ENCODE measurements at regions not wholly inside any gene's neighbourhood (a gene's known extent, or its start where the extent isn't known, plus 50 kb on each side); places are given as distances from the start of the nearest gene placed in this dataset.

GRCh38 chr17:79251824-79252223 is 177.2 kb downstream of the ENGASE start:
- ATAC-seq (ENCODE audit: low read depth in 2 of 2) (no peak), DNase-seq (no peak)
- no peaks in the 10 kb centered on the region for H3K36me3 ChIP-seq (ENCODE audit: control insufficient read depth, insufficient read depth, low read length)
- H3K27ac Mint-ChIP-seq: peak overlapping the region in 1 of 3 donors; percentile 85
- no peaks in the 10 kb centered on the region for H3K27me3 ChIP-seq (ENCODE audit: control insufficient read depth, insufficient read depth, low read length)
- H3K4me1 Mint-ChIP-seq: no peaks in the 10 kb centered on the region
- H3K4me3 ChIP-seq (ENCODE audit: low read depth, low read length): no peak overlapping the region
- no peaks in the 10 kb centered on the region for H3K9me3 ChIP-seq (ENCODE audit: control insufficient read depth in 2 of 2, low read length in 2 of 2)
- no peak overlapping the region for H3K4me3 Mint-ChIP-seq
- no peaks in the 10 kb centered on the region for H3K36me3 Mint-ChIP-seq
- peaks cover 27% of the 10 kb centered on the region for H3K27me3 Mint-ChIP-seq
- H3K4me1 ChIP-seq (ENCODE audit: control insufficient read depth, insufficient read depth, low read length, poor library complexity, severe bottlenecking): no peaks in the 10 kb centered on the region
- no peak overlapping the region for H3K27ac ChIP-seq (ENCODE audit: insufficient read depth, low read length, poor library complexity, severe bottlenecking)
- no peaks in the 10 kb centered on the region for H3K9me3 Mint-ChIP-seq

- Mint-ChIP-seq H3K27ac (no peak overlapping the region), H3K36me3 (no peaks in the 10 kb centered on the region), H3K4me1 (no peaks in the 10 kb centered on the region), H3K9me3 (no peaks in the 10 kb centered on the region), H3K27me3 (peaks cover 27% of the 10 kb centered on the region), H3K4me3 (no peak overlapping the region)
- Histone ChIP-seq H3K4me1 (ENCODE audit: control insufficient read depth, insufficient read depth, low read length, poor library complexity, severe bottlenecking) (no peaks in the 10 kb centered on the region), H3K36me3 (ENCODE audit: control insufficient read depth, insufficient read depth, low read length) (no peaks in the 10 kb centered on the region), H3K27me3 (ENCODE audit: control insufficient read depth, insufficient read depth, low read length) (no peaks in the 10 kb centered on the region), H3K27ac (ENCODE audit: insufficient read depth, low read length, poor library complexity, severe bottlenecking) (no peak overlapping the region), H3K4me3 (ENCODE audit: low read depth, low read length) (no peak overlapping the region), H3K9me3 (ENCODE audit: control insufficient read depth in 2 of 2, low read length in 2 of 2) (no peaks in the 10 kb centered on the region)
- DNase-seq (no peak), ATAC-seq (ENCODE audit: low read depth in 2 of 2) (no peak)
Observed at GRCh38 chr17:79249929-79250521, 175.4 kb downstream of the ENGASE start.

- Mint-ChIP-seq H3K27me3 (peaks cover 27% of the 10 kb centered on the region), H3K36me3 (no peaks in the 10 kb centered on the region), H3K4me1 (no peaks in the 10 kb centered on the region), H3K4me3 (no peak overlapping the region), H3K27ac (no peak overlapping the region), H3K9me3 (no peaks in the 10 kb centered on the region)
- Histone ChIP-seq H3K36me3 (ENCODE audit: control insufficient read depth, insufficient read depth, low read length) (no peaks in the 10 kb centered on the region), H3K4me3 (ENCODE audit: low read depth, low read length) (no peak overlapping the region), H3K9me3 (ENCODE audit: control insufficient read depth in 2 of 2, low read length in 2 of 2) (no peaks in the 10 kb centered on the region), H3K4me1 (ENCODE audit: control insufficient read depth, insufficient read depth, low read length, poor library complexity, severe bottlenecking) (no peaks in the 10 kb centered on the region), H3K27ac (ENCODE audit: insufficient read depth, low read length, poor library complexity, severe bottlenecking) (no peak overlapping the region), H3K27me3 (ENCODE audit: control insufficient read depth, insufficient read depth, low read length) (no peaks in the 10 kb centered on the region)
- DNase-seq: no peak
- no peak for ATAC-seq (ENCODE audit: low read depth in 2 of 2)
Observed at GRCh38 chr17:79248843-79249493, 174.3 kb downstream of the ENGASE start.

GRCh38 chr17:79246225-79247190 is 171.9 kb downstream of the ENGASE start:
- Mint-ChIP-seq H3K9me3 (no peaks in the 10 kb centered on the region), H3K4me1 (no peaks in the 10 kb centered on the region), H3K27me3 (peaks cover 18% of the 10 kb centered on the region), H3K36me3 (no peaks in the 10 kb centered on the region), H3K4me3 (no peak overlapping the region), H3K27ac (no peak overlapping the region)
- H3K9me3 ChIP-seq (ENCODE audit: control insufficient read depth in 2 of 2, low read length in 2 of 2): no peaks in the 10 kb centered on the region
- no peaks in the 10 kb centered on the region for H3K4me1 ChIP-seq (ENCODE audit: control insufficient read depth, insufficient read depth, low read length, poor library complexity, severe bottlenecking)
- DNase-seq (no peak), ATAC-seq (ENCODE audit: low read depth in 2 of 2) (no peak)
- no peaks in the 10 kb centered on the region for H3K36me3 ChIP-seq (ENCODE audit: control insufficient read depth, insufficient read depth, low read length)
- no peak overlapping the region for H3K4me3 ChIP-seq (ENCODE audit: low read depth, low read length)
- H3K27me3 ChIP-seq (ENCODE audit: control insufficient read depth, insufficient read depth, low read length): no peaks in the 10 kb centered on the region
- no peak overlapping the region for H3K27ac ChIP-seq (ENCODE audit: insufficient read depth, low read length, poor library complexity, severe bottlenecking)

DNA sequence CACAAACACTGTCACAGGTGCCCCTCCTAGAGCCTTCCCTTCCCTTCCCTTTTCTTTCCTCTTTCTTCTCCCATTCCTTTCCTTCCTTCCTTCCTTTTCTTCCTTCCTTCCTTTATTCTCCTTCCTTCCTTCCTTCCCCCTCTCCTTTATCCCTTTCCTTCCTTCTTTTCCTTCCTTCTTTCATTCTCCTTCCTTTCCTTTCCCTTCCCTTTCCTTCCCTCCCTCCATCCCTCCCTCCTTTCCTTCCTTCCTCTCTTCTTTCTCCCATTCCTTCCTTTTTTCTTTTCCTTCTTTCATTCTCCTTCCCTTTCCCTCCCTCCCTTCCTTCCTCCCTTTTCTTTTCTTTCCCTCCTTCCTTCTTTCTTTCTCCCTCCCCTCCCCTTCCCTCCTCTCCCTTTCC is 170.0 kb downstream of the ENGASE start:
- Histone ChIP-seq H3K9me3 (ENCODE audit: control insufficient read depth in 2 of 2, low read length in 2 of 2) (no peaks in the 10 kb centered on the region), H3K36me3 (ENCODE audit: control insufficient read depth, insufficient read depth, low read length) (no peaks in the 10 kb centered on the region), H3K4me1 (ENCODE audit: control insufficient read depth, insufficient read depth, low read length, poor library complexity, severe bottlenecking) (no peaks in the 10 kb centered on the region), H3K27ac (ENCODE audit: insufficient read depth, low read length, poor library complexity, severe bottlenecking) (no peak overlapping the region), H3K27me3 (ENCODE audit: control insufficient read depth, insufficient read depth, low read length) (no peaks in the 10 kb centered on the region), H3K4me3 (ENCODE audit: low read depth, low read length) (no peak overlapping the region)
- no peak overlapping the region for H3K27ac Mint-ChIP-seq
- no peaks in the 10 kb centered on the region for H3K4me1 Mint-ChIP-seq
- DNase-seq (no peak), ATAC-seq (ENCODE audit: low read depth in 2 of 2) (no peak)
- no peaks in the 10 kb centered on the region for H3K36me3 Mint-ChIP-seq
- no peak overlapping the region for H3K4me3 Mint-ChIP-seq
- no peaks in the 10 kb centered on the region for H3K9me3 Mint-ChIP-seq
- peaks cover 11% of the 10 kb centered on the region for H3K27me3 Mint-ChIP-seq

- DNase-seq (no peak), ATAC-seq (ENCODE audit: low read depth in 2 of 2) (no peak)
- H3K4me1 ChIP-seq (ENCODE audit: control insufficient read depth, insufficient read depth, low read length, poor library complexity, severe bottlenecking): no peaks in the 10 kb centered on the region
- no peaks in the 10 kb centered on the region for H3K9me3 Mint-ChIP-seq
- H3K4me3 ChIP-seq (ENCODE audit: low read depth, low read length): no peak overlapping the region
- H3K27ac Mint-ChIP-seq: no peak overlapping the region
- no peak overlapping the region for H3K27ac ChIP-seq (ENCODE audit: insufficient read depth, low read length, poor library complexity, severe bottlenecking)
- no peaks in the 10 kb centered on the region for H3K9me3 ChIP-seq (ENCODE audit: control insufficient read depth in 2 of 2, low read length in 2 of 2)
- H3K27me3 Mint-ChIP-seq: peaks cover 6% of the 10 kb centered on the region
- H3K27me3 ChIP-seq (ENCODE audit: control insufficient read depth, insufficient read depth, low read length): no peaks in the 10 kb centered on the region
- no peak overlapping the region for H3K4me3 Mint-ChIP-seq
- H3K36me3 Mint-ChIP-seq: no peaks in the 10 kb centered on the region
- no peaks in the 10 kb centered on the region for H3K36me3 ChIP-seq (ENCODE audit: control insufficient read depth, insufficient read depth, low read length)
- H3K4me1 Mint-ChIP-seq: no peaks in the 10 kb centered on the region
Observed at GRCh38 chr17:79243996-79244395, 169.4 kb downstream of the ENGASE start.

DNA sequence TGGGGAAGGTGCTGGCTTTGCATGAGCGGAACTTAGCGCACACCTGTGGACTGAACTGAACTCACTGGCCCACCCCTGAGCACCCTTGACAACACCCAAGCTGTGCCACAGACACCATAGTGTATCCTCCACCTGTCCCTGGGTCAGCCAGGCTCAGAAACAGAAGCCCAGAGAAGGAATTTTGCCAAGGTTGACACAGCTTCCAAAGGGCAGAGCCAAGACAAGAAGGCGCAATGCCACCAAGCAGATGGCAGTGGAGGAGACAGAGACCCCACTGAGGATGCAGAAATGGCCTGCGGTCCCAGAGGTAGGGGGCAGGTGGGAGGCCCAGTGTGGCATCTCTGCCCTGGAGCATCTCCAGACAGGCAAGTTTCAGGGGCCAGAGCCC is 169.0 kb downstream of the ENGASE start:
- Mint-ChIP-seq H3K27me3 (peaks cover 6% of the 10 kb centered on the region), H3K36me3 (no peaks in the 10 kb centered on the region), H3K27ac (no peak overlapping the region), H3K4me3 (no peak overlapping the region), H3K9me3 (no peaks in the 10 kb centered on the region), H3K4me1 (no peaks in the 10 kb centered on the region)
- DNase-seq: no peak
- no peaks in the 10 kb centered on the region for H3K27me3 ChIP-seq (ENCODE audit: control insufficient read depth, insufficient read depth, low read length)
- H3K4me1 ChIP-seq (ENCODE audit: control insufficient read depth, insufficient read depth, low read length, poor library complexity, severe bottlenecking): no peaks in the 10 kb centered on the region
- no peak overlapping the region for H3K27ac ChIP-seq (ENCODE audit: insufficient read depth, low read length, poor library complexity, severe bottlenecking)
- no peaks in the 10 kb centered on the region for H3K9me3 ChIP-seq (ENCODE audit: control insufficient read depth in 2 of 2, low read length in 2 of 2)
- no peaks in the 10 kb centered on the region for H3K36me3 ChIP-seq (ENCODE audit: control insufficient read depth, insufficient read depth, low read length)
- no peak overlapping the region for H3K4me3 ChIP-seq (ENCODE audit: low read depth, low read length)
- ATAC-seq (ENCODE audit: low read depth in 2 of 2): no peak

Measured in CD4-positive, CD25-positive, alpha-beta regulatory T cell (primary cell).